ENCODE measurements at regions not wholly inside any gene's neighbourhood (a gene's known extent, or its start where the extent isn't known, plus 50 kb on each side); places are given as distances from the start of the nearest gene placed in this dataset.

DNA sequence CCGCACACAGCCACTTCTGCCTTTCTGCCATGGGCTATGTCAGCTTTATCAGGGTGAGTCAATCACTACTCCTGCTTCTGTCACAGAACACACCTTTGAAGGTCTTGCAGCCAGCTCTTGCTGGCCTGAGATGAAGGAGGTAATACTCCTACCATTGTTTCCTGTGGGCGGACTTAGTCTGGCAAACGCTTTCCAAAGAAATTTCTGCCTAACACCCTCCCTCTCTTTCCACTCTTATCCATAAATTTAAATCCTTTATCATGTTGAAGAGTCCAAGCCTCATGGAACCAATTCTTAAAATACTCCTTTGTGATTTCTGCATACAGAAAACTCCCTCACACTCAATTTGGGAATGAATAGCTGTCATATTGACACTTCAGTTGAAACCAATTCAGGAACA, 633.1 kb upstream of the CHRM3 start:
- TF ChIP-seq CTCF (IDR thresholded peaks at IDR 0.05; ENCODE audit: borderline replicate concordance, extremely low read depth, low read length, poor library complexity, severe bottlenecking) (no peak), EZH2 (IDR thresholded peaks at IDR 0.05; ENCODE audit: borderline replicate concordance, low read depth, low read length, severe bottlenecking) (no peak)
- Histone ChIP-seq H3K27me3 (ENCODE audit: insufficient read depth, low read length, poor library complexity) (no peaks in the 10 kb centered on the region), H3K27ac (ENCODE audit: low read length) (no peak overlapping the region), H3K4me1 (ENCODE audit: insufficient read depth, low read length) (no peaks in the 10 kb centered on the region), H3K36me3 (ENCODE audit: insufficient read depth, low read length) (no peaks in the 10 kb centered on the region), H3K79me2 (ENCODE audit: insufficient read depth, low read length) (no peaks in the 10 kb centered on the region), H3K4me3 (ENCODE audit: low read depth in 1 of 2, low read length in 2 of 2) (no peak overlapping the region), H2AFZ (ENCODE audit: low read depth, low read length) (no peak overlapping the region), H3K9me3 (ENCODE audit: insufficient read depth, low read length, severe bottlenecking) (no peaks in the 10 kb centered on the region), H3K4me2 (ENCODE audit: insufficient read depth, low read length) (no peak overlapping the region), H3K9ac (ENCODE audit: low read depth, low read length) (no peak overlapping the region), H4K20me1 (ENCODE audit: insufficient read depth, low read length) (no peaks in the 10 kb centered on the region)
- ATAC-seq (ENCODE audit: insufficient read depth, low read depth) = no peak
- DNase-seq = no peak

DNA sequence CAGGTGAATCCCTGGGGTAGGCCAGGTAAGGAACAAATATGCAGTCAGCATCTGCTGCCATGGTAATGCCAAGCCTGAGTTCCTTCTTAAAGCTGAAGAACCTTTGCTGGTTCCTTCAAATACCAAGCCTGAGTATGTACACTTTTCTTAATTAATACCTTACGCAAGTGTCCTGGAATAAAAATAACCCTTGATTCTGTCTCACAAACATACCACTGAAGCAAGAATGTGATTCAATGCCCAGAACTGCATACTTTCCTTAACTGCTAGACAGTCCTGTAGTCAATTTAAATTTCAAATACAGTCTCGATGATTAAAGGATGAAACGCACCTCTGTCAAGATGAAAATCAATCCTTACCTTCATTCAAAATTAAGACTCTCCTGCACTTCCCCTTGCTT, 634.0 kb upstream of the CHRM3 start:
- Histone ChIP-seq H2AFZ (ENCODE audit: low read depth, low read length) (no peak overlapping the region), H3K4me3 (ENCODE audit: low read depth in 1 of 2, low read length in 2 of 2) (no peak overlapping the region), H3K4me1 (ENCODE audit: insufficient read depth, low read length) (no peaks in the 10 kb centered on the region), H4K20me1 (ENCODE audit: insufficient read depth, low read length) (no peaks in the 10 kb centered on the region), H3K9me3 (ENCODE audit: insufficient read depth, low read length, severe bottlenecking) (no peaks in the 10 kb centered on the region), H3K36me3 (ENCODE audit: insufficient read depth, low read length) (no peaks in the 10 kb centered on the region), H3K79me2 (ENCODE audit: insufficient read depth, low read length) (no peaks in the 10 kb centered on the region), H3K9ac (ENCODE audit: low read depth, low read length) (no peak overlapping the region), H3K4me2 (ENCODE audit: insufficient read depth, low read length) (no peak overlapping the region), H3K27ac (ENCODE audit: low read length) (no peak overlapping the region), H3K27me3 (ENCODE audit: insufficient read depth, low read length, poor library complexity) (no peaks in the 10 kb centered on the region)
- DNase-seq (no peak), ATAC-seq (ENCODE audit: insufficient read depth, low read depth) (no peak)
- no peak for TF ChIP-seq CTCF (IDR thresholded peaks at IDR 0.05; ENCODE audit: borderline replicate concordance, extremely low read depth, low read length, poor library complexity, severe bottlenecking)
- TF ChIP-seq EZH2 (IDR thresholded peaks at IDR 0.05; ENCODE audit: borderline replicate concordance, low read depth, low read length, severe bottlenecking) = no peak

- no peak for DNase-seq
These were observed 641.3 kb upstream of the CHRM3 start for GRCh38 chr1:238745069-238745468.

More at GRCh38 chr1:238745069-238745468, 641.3 kb upstream of the CHRM3 start:
- H3K27me3 ChIP-seq (ENCODE audit: insufficient read depth, low read length, poor library complexity) = no peaks in the 10 kb centered on the region
- H3K27ac ChIP-seq (ENCODE audit: low read length) = no peak overlapping the region
- H3K36me3 ChIP-seq (ENCODE audit: insufficient read depth, low read length) = no peaks in the 10 kb centered on the region
- H3K9ac ChIP-seq (ENCODE audit: low read depth, low read length) = no peak overlapping the region
- no peaks in the 10 kb centered on the region for H4K20me1 ChIP-seq (ENCODE audit: insufficient read depth, low read length)
- no peak for ATAC-seq (ENCODE audit: insufficient read depth, low read depth)
- H3K4me2 ChIP-seq (ENCODE audit: insufficient read depth, low read length) = no peak overlapping the region
- TF ChIP-seq EZH2 (IDR thresholded peaks at IDR 0.05; ENCODE audit: borderline replicate concordance, low read depth, low read length, severe bottlenecking) (no peak), CTCF (IDR thresholded peaks at IDR 0.05; ENCODE audit: borderline replicate concordance, extremely low read depth, low read length, poor library complexity, severe bottlenecking) (no peak)
- H3K4me3 ChIP-seq (ENCODE audit: low read depth in 1 of 2, low read length in 2 of 2) = no peak overlapping the region
- peaks cover 17% of the 10 kb centered on the region for H3K9me3 ChIP-seq (ENCODE audit: insufficient read depth, low read length, severe bottlenecking)
- no peaks in the 10 kb centered on the region for H3K79me2 ChIP-seq (ENCODE audit: insufficient read depth, low read length)
- H2AFZ ChIP-seq (ENCODE audit: low read depth, low read length) = no peak overlapping the region
- no peaks in the 10 kb centered on the region for H3K4me1 ChIP-seq (ENCODE audit: insufficient read depth, low read length)

All from DND-41 (cell line).